HG02943 (cell line): ENCODE measurements at regions not wholly inside any gene's neighbourhood (a gene's known extent, or its start where the extent isn't known, plus 50 kb on each side); places are given as distances from the start of the nearest gene placed in this dataset.

ENCODE experiments used
- ATAC-seq: cut with Tn5 transposase; IDR thresholded peaks from one replicate; pipeline ENCODE4 v1.9.1; 2021; ENCODE audit warnings: mild to moderate bottlenecking, low read depth, moderate library complexity; ENCODE audit not compliant: unreplicated experiment

DNA sequence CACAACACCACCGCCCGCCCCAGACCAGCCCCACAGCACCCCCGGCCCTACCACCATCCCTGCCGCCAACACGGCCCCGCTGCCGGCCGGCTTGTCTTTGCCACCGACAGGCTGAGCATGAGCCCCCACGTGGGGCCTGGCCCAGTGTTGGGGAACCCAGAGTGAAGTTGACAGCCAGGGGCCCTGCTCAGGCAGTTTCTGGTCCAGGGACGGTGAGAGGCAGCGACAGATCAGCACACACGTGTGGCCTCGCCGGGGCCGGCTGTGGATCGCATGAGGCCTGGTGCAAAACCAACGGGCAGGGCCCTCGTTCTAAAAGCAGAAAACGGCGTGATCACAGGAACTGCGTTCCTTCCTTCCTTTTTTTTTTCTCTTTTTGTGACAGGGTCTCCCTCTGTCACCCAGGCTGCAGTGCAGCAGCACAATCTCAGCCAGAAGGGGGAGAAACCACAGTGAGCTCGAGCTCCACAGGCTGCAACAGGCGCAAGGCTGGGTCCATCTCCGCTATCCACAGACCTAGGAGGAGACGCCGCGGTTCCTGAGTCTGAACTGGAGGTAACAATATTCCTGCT is 50.5 kb upstream of the FBRSL1 start:
- ATAC-seq = no peak

DNA sequence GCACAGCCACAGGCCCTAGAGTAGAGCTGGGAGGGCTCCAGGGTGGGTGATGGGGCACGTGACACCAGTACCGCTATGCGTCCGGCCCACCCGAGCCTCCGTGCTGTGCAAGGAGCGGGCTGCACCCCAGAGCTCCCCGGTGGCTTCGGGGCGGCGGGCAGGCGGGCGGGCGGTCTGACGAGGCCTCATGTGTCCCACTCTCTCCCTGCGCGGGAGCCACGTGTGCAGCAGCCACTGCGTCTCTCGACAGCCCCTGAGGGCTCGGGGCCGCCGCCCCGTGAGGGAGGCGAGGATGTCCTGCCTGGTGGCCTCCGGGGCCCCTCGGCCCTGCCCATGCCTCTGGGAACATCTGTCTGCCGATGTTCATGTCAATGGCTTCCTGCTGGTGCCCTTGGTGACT is 51.2 kb upstream of the FBRSL1 start:
- ATAC-seq = no peak

DNA sequence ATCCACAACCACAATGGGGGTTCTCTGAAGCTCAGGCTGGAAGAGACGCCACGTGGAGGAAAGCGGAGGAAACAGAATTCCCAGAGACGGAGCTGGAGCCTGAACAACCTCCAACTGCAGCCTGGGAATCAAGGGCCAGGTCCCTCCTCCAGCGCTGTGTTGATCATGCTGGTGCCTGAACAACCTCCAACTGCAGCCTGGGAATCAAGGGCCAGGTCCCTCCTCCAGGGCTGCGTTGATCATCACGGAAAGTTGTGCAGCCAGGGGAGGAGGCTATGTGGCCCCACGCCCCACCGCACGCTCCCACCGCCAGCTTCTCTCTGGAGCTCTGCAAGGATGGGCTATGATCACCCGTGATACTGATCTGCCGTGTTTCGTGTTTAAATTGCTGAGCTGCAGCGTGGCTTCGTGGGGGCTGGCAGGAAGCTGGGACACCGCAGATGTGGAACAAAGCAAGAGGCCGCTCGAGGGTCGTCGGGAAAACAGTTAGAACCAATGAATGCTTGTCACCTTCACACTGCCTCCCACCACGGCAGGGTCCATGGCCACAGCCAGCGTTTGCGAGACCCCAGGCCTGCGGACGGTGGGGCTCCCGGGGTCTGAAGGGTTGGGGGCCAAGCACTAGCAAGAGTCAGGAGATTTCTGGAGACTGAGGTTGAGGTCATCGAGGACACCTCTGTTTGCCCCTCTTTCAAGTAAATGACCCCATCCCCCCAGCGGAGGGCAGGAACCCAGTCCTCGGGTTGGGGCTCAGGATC is 51.8 kb upstream of the FBRSL1 start:
- ATAC-seq = no peak

DNA sequence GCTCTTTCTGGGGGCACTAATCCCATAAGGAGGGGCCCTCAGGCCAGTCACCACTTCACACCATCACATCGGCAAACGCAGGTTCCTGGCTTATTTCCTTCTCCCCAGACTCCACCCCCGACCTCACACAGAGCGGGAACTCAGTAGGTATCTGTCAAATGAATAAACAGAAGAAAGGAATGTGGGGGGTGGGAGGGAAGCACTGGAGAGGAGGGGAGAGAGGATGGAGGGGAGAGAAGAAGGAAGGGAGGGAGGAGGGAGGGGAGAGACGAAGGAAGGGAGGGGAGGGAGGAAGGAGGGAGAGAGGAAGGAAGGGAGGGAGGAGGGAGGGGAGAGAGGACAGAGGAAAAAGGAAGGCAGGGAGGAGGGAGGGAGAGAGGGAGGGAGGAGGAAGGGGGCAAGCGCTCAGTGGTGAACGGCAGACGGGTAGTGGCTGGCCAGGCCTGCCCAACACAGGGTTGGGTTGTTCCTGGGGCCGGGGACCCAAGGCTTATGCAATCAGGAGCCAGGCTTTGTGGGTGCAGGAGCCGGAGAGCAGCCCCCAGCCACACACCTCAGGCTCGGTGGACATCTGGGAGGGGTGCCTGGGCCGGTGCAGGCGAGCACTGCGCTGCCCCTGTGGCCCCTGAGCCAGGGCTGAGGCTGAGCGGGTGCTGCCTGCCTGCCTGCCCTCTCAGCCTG is 52.6 kb upstream of the FBRSL1 start:
- ATAC-seq = no peak

DNA sequence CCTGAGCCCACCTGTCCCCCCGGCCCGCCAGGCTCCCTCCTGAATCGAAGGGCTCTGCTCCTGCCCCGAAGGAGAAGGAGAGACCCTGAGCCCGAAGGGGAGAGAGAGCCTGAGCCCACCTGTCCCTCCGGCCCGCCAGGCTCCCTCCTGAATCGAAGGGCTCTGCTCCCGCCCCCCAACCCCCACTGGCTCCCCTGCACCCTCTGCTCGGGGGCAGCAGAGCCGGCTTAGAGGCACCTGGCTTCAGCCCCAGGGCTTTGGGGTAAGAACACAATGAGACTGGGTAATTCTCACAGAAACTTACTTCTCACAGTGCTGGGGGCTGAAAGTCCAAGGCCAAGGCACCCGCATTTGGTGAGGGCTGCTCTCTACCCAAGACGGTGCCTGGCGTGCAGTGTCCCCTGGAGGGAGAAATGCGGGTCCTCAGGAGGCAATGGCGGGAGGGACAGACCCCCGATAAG is 53.1 kb upstream of the FBRSL1 start:
- no peak for ATAC-seq

DNA sequence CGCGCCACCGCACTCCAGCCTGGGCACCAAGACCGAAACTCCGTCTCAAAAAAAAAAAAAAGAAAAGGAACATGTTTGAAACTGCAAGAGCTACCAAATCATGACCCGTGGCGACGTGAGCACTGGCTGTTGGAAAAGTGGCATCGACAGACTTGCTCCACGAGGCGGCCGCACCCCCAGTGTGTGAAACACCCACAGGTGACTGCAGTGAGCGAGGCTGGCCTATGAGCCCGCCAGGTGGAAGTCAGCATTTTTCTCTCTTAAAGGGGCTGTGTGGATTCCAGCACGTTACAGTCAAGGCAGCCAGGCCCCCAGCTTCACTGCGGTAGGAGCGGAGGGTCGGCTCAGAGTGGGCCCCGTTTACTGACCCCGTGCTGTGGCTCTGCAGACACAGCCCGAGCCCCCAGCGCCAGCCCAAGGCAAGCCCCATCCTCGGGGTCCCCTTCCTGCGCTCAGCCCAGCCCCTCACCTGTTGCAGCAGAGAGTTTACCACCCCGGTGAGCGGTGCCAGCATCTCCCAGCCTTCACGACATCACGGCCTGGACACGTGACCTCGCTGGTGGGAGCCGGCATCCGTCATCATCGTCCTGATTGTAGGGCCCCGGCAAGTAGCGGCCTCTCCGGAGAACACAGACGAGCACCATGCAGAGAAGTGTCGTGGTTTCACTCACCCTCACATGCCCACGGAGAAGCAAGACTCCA is 54.3 kb upstream of the FBRSL1 start:
- no peak for ATAC-seq

DNA sequence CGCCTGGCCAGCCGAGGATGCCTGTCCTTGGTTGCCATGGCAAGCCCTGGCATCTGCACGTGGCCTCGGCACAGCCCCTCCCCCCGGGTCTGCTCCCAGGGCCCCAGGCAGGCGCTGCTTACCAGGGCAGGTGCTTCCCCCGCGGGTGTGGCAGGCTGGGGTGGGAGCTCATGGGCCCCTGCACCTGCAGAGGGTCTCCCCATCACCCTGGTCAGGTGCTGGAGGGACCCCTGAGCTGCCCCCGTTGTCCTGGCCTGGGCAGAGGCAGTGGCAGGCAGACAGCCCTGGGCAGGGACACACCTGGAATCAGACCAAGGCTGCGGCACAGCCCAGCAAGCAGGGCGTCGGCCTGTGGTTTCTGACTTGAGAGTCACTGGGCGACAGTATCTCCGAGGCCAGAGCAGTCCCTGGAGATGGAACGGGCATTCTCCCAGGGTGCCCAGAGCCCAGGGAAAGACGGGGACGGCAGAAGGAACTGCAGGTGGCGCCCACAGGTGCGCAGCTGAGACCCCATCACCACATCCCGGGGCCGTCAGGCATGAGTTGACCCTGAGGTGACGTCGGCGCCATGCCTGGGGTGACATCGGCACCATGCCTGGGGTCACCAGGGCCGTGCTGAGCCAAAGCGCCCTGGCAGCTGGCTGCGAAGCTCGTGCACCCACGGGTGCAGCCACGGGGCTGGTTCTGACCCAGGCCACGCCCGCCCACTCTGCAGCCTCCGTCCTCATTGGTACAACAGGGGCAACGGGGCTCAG is 56.1 kb upstream of the FBRSL1 start:
- ATAC-seq = no peak

DNA sequence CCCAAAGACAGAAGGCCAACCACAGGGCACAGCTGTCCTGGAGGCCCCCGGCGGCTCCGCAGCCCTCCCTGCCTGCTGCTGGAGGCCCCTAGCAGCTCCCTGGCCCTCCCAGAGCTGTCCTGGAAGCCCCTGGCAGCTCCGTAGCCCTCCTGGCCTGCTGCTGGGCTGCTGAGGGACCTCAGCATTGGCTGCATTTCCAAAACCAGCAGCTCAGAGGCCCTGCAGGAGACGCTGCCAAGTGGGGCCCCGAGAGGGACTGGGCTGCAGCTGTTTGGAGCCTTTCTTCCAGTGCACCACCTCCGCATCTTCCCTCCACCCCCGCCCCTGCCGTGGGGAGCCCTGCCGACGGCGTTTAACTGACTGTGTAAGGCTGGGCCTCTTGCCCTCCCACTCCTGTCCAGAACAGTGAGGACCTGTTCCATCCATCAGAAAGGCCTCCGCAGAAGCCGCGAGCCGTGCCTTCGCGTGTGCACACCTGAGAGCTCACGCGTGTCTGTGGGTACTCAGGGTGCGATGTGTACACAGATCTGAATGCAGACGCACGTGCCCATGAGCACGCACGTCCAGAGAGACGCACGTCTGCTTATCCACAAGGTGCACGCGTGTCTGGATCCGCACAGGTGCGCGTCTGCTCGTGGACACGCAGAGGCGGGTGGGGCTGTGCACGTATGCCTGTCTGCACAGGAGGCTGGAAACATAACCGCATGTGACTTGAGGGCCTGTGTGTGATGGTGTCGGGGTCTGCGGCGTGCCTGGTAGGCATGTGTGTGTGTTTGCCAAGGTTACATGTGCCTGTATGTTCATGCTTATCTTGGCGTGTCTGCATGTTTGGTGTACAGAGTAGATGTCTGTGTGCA is 57.0 kb upstream of the FBRSL1 start:
- ATAC-seq = no peak

DNA sequence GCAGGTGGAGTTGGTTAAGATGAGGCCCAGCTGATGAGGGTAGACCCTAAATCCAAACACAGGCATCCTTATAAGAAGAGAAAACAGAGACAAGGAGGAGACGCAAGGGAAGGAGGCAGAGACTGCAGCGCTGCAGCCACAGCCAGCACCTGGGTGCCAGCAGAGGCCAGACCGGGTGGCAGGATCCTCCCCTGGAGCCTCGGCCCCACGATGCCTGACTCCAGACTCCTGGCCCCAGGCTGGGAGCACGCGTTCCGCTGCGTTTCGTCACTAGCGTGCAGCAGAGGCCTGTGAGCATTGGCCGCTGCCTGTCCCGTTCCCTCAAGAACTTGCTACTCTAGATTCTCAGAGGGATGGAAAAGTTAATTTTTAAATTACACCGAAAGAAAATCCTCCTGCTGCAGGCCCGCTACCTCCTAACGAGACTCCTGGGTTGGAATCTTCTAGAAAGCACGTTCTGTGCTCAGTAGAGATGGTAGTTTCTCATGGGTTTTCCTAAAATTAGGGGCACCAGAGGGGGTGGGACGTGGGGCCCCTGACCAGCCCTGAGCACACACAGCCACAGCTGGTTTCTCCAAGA is 57.7 kb upstream of the FBRSL1 start:
- no peak for ATAC-seq

DNA sequence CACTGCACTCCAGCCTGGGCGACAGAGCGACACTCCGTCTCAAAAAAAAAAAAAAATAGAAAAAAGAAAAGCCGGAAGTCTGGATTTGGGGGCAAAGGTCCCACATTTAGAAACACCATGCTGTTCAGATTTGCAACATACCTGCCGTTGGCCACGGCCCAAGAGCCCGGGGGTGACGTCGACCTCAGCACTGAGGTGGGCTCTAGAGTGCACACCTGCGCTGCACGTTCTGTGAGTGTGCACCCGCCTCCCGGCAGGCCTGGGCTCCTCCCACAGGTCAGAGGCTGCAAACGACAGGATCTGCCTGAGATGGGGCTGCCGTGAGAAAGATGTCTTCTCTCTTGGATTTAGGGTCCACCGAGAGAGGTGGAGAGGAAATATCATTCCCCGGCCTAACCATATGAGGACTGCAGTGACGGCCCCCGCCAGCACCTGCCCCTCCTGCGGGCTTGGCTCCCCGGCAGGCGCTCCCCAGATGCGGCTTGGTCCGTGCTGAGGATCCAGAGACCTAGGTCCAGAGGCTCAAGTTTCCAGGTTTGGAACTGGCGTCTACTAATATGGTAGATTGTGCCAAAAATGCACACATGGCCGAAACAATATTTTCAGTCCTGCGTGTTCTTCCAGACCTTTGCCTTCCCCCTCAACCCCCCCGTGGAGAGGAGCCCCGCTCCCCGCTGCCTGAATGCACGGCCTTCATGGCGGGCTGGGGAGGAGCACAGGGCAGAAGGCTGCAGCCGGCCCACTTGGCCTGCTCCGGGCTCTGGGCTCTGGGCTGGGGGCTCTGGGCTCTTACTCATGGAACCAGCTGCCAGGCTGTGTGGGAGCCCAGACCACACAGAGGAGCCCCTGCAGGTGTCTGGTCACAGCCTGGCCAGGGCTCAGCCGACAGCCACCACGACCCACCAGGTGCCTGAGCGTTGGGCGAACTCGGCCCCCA is 58.8 kb upstream of the FBRSL1 start:
- no peak for ATAC-seq

DNA sequence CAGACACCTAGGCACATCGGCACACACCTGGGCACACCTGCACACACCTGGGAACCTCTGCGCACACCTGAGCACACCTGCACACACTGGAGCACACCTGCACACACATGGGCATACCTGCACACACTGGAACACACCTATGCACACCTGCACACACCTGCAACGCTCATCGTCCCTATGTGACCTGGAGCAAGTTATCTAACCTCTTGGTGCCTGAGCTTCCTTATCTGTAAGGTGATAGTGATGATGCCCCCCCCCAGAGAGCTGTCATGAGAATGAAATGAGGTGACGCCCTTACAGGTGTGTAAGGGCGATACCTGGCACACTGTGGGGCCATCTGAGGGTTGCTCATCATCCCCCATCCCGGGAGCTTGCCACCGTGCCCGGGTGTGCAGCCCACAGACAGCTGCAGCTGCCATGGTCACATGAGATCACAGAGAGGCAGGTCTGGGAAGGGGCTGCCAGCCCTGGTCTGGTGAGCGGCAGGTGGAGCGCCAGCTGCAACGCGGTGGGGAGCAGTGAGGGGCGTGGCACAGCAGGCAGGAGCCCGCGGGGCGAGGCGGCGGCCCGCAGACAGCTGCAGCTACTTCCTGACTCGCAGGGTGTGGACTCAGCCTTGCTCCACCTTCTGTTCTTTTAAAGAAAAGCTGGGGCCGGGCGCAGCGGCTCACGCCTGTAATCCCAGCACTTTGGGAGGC is 59.9 kb upstream of the FBRSL1 start:
- ATAC-seq = no peak

DNA sequence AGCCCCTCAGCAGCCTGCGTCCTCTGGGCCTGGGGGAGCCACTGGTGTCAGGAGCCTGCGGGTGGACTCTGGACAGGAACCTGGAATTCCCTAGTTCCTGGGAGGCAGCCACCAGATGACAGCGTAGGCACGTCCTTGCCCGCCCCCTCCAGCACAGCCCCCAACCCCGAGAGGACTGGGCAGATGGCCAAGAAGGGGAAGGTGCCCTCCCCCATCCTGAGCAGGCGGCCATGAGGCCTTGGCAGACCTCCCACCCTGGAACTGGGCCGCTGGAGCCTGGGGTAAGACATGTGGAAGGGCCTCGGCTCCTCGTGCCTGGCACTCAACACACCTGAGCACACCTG is 60.4 kb upstream of the FBRSL1 start:
- no peak for ATAC-seq

DNA sequence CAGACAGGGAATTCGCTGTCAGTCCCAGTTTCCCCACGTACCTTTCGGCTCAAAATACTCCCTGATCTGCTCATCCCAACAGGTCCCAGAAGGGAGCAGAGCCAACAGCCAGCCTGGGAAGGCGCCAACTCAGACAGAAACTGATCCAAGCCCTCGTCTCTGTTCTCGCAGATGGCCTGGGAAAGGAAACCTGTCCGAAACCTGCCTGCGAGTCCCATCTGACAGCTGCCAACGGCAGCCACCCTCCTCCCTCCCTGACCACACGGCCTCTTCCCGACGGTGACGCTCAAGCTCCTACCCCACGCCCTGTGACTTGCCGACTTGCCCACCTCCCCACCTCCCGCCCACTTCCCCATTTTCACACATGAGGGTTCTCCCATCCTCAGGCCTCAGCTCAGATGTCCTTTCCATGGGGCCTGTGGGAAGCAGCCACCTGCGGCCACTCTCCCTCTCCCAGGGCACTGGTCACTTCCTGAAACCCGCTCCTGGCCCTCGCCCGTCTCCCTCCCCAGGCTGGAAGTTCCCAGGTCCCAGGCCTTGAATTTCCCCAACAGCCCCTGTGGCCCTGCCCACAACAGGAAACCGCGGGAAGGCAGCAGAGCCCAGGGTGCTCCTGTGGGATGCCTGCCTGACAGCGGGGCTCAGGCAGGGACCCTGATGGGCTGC is 60.9 kb upstream of the FBRSL1 start:
- ATAC-seq = no peak

DNA sequence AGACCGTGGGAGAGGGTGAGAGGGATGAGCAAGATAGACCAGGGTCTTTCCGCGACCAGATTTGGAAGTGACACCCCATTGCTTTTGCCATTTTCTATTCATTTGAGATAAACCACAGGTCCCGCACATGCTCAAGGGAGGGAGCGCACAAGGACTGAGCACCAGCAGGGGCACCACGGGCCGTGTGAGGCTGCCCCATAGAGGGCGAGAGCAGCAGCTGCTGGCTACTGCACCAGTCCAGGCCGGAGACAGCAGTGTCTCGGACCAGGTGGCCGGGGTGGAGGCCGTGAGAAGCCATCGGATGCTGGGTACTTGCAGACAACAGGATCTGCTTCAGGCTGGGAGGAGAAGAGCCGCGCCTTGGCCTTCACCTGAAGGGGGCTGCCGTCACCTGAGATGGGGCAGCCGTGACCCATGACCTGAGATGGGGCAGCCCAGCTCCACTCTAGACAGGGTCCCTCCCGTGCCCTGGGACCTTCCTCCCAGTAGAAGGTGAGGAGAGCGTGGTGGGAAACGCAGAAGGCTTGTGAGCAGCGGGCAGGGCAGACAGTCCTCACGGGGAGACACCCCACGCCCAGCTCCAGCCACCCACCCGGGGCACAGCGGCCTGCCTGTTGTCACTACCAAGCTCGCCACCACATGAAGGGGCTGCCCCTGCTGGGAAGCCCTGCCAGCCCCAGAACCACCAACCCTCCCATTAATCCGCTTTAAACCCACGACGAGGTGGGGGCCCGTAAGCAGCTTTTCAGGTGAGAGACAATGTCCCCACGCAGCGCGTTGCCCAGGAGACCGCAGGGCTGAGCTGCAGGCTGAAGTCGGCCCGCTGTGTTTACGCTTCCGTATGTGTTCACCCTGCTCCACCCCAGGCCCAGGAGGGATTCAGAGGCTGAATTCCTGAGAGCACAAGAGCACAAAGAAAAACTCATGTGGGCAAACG is 61.7 kb upstream of the FBRSL1 start:
- ATAC-seq = no peak

DNA sequence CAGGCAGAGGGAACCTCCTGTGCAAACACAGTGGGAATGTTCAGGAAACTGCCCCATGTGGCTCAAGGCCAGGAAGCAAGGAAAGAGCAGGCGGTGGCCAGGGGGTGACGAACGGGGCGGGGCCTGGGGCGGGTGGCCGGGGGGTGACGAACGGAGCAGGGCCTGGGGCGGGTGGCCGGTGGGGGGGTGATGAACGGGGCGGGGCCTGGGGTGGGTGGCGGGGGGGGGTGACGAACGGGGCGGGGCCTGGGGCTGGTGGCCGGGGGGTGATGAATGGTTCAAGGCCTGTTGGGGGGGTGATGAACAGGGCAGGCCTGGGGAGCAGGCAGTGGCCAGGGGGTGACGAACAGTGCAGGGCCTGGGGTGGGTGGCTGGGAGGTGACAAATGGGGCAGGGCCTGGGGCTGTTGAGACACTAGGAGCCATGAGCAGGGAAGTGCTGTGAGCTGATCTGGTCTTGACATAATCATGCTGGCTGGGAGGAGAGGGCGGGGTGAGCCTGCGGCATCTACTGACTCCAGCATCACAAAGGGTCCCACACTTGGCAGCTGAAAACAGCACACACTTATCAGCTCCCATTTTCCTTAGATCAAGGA is 62.7 kb upstream of the FBRSL1 start:
- ATAC-seq = no peak
